ENCODE measurements at regions not wholly inside any gene's neighbourhood (a gene's known extent, or its start where the extent isn't known, plus 50 kb on each side); places are given as distances from the start of the nearest gene placed in this dataset.

DNA sequence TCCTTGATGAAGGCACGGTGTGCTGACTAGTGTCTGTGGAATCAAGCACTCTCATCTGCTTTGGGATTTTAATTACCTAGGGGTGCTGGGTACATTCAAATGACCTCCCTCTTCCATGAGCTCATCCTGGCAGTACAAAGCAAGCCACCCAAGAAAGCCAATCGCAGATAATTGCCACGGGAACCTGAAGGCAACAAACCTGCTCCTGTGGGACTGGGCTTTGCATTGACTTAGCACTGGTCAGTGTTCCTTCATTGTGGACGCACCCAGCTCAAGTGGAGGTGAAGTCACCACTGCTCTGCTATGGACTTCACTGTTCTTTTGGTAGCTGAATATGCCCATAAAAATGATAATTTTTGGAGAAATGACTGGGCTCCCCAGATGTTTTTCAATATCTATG, 261.6 kb upstream of the FERMT1 start:
- no peaks in the 10 kb centered on the region for H3K4me1 ChIP-seq
- ChIA-PET POLR2A (no interaction called here), CTCF (no interaction called here)
- no peak for ATAC-seq
- H3K9me3 ChIP-seq: no peaks in the 10 kb centered on the region; the same call in 2 of the 3 replicates
- no peak overlapping the region for H3K27ac ChIP-seq
- H3K4me3 ChIP-seq: no peak overlapping the region
- FAIRE-seq: no peak
- 0% methylated on average over 4 of the region's 4 CpGs for WGBS (ENCODE audit: missing lambda C conversion rate)
- no peak for TF ChIP-seq JUN (IDR thresholded peaks at IDR 0.05)
- TF ChIP-seq, protein P1, sequence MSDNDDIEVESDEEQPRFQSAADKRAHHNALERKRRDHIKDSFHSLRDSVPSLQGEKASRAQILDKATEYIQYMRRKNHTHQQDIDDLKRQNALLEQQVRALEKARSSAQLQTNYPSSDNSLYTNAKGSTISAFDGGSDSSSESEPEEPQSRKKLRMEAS (IDR thresholded peaks at IDR 0.05): no peak
- no peak for DNase-seq (ENCODE audit: low read depth in 1 of 2, low spot score in 1 of 2)
- H3K4me2 ChIP-seq: no peak overlapping the region

DNA sequence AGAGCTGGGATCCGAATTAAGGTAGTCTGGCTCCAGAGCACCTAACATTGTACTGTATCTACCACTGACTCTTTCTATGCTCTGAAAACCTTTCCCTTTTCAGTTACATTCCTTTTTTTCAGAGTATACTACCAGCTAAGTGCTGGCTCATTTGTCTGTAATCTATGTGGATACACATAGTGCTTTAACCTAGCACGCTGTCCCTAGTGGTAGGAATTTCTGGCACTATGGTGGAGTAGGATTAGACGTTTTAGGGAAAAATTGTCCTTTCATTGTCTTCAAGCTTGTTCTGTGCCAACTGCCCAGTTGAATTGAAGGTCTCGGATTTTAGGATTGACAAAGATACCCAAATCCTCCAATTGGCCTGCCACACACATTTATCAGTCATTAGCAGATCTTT, 259.1 kb upstream of the FERMT1 start:
- DNase-seq (ENCODE audit: low read depth in 1 of 2, low spot score in 1 of 2) (peak in 1 of 2 experiments; percentile 11), FAIRE-seq (peak; percentile 61), ATAC-seq (peak in 1 of 2 experiments; percentile 78; a peak in 3 of 6 replicates)
- Histone ChIP-seq H3K27ac (no peak overlapping the region), H3K9me3 (no peaks in the 10 kb centered on the region), H3K4me1 (no peaks in the 10 kb centered on the region), H3K4me2 (no peak overlapping the region), H3K4me3 (no peak overlapping the region)
- TF ChIP-seq EP300 (IDR thresholded peaks at IDR 0.05) (no peak), MYC (IDR thresholded peaks at IDR 0.05; ENCODE audit: borderline replicate concordance, low read length) (no peak), ZNF302 (CRISPR knock-in tag; IDR thresholded peaks at IDR 0.05) (no peak), ZC3H11A (IDR thresholded peaks at IDR 0.05) (no peak), CBX2 (IDR thresholded peaks at IDR 0.05; ENCODE audit: borderline replicate concordance, low read depth) (no peak), CEBPB (IDR thresholded peaks at IDR 0.05) (no peak), NPAS2 (CRISPR knock-in tag; IDR thresholded peaks at IDR 0.05; ENCODE audit: borderline replicate concordance) (no peak), POLR2AphosphoS2 (conservative IDR thresholded peaks at IDR 0.05; ENCODE audit: low read length) (no peak), HOXA7 (CRISPR knock-in tag; IDR thresholded peaks at IDR 0.05) (no peak), PHF8 (IDR thresholded peaks at IDR 0.05; ENCODE audit: borderline replicate concordance, low read depth) (no peak), TFCP2L1 (CRISPR knock-in tag; IDR thresholded peaks at IDR 0.05) (no peak), GATA3 (IDR thresholded peaks at IDR 0.05; ENCODE audit: borderline replicate concordance) (no peak), MAZ (IDR thresholded peaks at IDR 0.05; ENCODE audit: borderline replicate concordance, low read depth, low read length) (no peak), FOSL2 (IDR thresholded peaks at IDR 0.05) (no peak), FOSL2 (CRISPR knock-in tag; IDR thresholded peaks at IDR 0.05) (no peak), KDM1A (IDR thresholded peaks at IDR 0.05; ENCODE audit: low read depth) (no peak)
- TF ChIP-seq, protein P2, sequence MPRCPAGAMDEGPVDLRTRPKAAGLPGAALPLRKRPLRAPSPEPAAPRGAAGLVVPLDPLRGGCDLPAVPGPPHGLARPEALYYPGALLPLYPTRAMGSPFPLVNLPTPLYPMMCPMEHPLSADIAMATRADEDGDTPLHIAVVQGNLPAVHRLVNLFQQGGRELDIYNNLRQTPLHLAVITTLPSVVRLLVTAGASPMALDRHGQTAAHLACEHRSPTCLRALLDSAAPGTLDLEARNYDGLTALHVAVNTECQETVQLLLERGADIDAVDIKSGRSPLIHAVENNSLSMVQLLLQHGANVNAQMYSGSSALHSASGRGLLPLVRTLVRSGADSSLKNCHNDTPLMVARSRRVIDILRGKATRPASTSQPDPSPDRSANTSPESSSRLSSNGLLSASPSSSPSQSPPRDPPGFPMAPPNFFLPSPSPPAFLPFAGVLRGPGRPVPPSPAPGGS (IDR thresholded peaks at IDR 0.05): no peak
- TF ChIP-seq, protein P3, sequence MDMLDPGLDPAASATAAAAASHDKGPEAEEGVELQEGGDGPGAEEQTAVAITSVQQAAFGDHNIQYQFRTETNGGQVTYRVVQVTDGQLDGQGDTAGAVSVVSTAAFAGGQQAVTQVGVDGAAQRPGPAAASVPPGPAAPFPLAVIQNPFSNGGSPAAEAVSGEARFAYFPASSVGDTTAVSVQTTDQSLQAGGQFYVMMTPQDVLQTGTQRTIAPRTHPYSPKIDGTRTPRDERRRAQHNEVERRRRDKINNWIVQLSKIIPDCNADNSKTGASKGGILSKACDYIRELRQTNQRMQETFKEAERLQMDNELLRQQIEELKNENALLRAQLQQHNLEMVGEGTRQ (IDR thresholded peaks at IDR 0.05): no peak
- POLR2A ChIA-PET: no interaction called here
- CTCF ChIA-PET: interaction anchor here (1.2 to 1.7 kb wide), 4 partner anchors 10 to 20 kb away, joined by 3 to 5 read pairs (median 4); no protein-coding TSS in a partner anchor
- WGBS (ENCODE audit: missing lambda C conversion rate): 2% methylated on average over 4 of the region's 4 CpGs

DNA sequence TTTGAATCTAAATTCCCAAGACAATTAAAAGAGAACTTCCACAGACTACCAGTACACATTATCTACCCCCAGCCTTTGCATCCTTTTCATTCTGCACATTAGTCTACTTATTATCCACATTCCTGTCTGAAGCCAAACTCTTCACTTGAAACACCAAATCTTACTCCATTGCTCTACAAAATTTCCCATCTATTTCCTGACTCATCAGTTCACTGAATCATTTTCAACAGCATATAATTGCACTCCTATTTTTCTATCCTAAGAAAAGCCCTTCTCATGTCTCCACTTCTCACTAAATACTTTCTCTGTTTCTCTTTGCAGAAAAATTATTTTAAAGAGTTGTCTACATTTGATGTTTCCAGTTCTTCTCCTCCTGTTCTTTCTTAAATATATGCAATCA, 239.4 kb upstream of the FERMT1 start:
- no peaks in the 10 kb centered on the region for H3K4me1 ChIP-seq
- no peak overlapping the region for H3K4me2 ChIP-seq
- POLR2A ChIA-PET: no interaction called here
- CTCF ChIA-PET: no interaction called here
- ATAC-seq (no peak), DNase-seq (ENCODE audit: low read depth in 1 of 2, low spot score in 1 of 2) (no peak), FAIRE-seq (no peak)
- no peaks in the 10 kb centered on the region for H3K9me3 ChIP-seq
- no peak overlapping the region for H3K4me3 ChIP-seq
- no peak overlapping the region for H3K27ac ChIP-seq
- TF ChIP-seq MYC (IDR thresholded peaks at IDR 0.05; ENCODE audit: borderline replicate concordance, low read length) (no peak), SMC3 (IDR thresholded peaks at IDR 0.05) (no peak), CBX2 (IDR thresholded peaks at IDR 0.05; ENCODE audit: borderline replicate concordance, low read depth) (no peak), MAFK (IDR thresholded peaks at IDR 0.05; ENCODE audit: partially characterized antibody) (no peak), ZSCAN20 (CRISPR knock-in tag; IDR thresholded peaks at IDR 0.05) (no peak), JUNB (IDR thresholded peaks at IDR 0.05) (no peak)
- TF ChIP-seq, protein P1 (IDR thresholded peaks at IDR 0.05): no peak
- TF ChIP-seq, protein P4, sequence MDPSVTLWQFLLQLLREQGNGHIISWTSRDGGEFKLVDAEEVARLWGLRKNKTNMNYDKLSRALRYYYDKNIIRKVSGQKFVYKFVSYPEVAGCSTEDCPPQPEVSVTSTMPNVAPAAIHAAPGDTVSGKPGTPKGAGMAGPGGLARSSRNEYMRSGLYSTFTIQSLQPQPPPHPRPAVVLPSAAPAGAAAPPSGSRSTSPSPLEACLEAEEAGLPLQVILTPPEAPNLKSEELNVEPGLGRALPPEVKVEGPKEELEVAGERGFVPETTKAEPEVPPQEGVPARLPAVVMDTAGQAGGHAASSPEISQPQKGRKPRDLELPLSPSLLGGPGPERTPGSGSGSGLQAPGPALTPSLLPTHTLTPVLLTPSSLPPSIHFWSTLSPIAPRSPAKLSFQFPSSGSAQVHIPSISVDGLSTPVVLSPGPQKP (IDR thresholded peaks at IDR 0.05; ENCODE audit: low read depth, low read length): no peak
- TF ChIP-seq, protein P5, sequence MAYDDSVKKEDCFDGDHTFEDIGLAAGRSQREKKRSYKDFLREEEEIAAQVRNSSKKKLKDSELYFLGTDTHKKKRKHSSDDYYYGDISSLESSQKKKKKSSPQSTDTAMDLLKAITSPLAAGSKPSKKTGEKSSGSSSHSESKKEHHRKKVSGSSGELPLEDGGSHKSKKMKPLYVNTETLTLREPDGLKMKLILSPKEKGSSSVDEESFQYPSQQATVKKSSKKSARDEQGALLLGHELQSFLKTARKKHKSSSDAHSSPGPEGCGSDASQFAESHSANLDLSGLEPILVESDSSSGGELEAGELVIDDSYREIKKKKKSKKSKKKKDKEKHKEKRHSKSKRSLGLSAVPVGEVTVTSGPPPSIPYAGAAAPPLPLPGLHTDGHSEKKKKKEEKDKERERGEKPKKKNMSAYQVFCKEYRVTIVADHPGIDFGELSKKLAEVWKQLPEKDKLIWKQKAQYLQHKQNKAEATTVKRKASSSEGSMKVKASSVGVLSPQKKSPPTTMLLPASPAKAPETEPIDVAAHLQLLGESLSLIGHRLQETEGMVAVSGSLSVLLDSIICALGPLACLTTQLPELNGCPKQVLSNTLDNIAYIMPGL (CRISPR knock-in tag; IDR thresholded peaks at IDR 0.05; ENCODE audit: borderline replicate concordance): no peak
- TF ChIP-seq, protein P2 (IDR thresholded peaks at IDR 0.05): no peak
- TF ChIP-seq, protein P6, sequence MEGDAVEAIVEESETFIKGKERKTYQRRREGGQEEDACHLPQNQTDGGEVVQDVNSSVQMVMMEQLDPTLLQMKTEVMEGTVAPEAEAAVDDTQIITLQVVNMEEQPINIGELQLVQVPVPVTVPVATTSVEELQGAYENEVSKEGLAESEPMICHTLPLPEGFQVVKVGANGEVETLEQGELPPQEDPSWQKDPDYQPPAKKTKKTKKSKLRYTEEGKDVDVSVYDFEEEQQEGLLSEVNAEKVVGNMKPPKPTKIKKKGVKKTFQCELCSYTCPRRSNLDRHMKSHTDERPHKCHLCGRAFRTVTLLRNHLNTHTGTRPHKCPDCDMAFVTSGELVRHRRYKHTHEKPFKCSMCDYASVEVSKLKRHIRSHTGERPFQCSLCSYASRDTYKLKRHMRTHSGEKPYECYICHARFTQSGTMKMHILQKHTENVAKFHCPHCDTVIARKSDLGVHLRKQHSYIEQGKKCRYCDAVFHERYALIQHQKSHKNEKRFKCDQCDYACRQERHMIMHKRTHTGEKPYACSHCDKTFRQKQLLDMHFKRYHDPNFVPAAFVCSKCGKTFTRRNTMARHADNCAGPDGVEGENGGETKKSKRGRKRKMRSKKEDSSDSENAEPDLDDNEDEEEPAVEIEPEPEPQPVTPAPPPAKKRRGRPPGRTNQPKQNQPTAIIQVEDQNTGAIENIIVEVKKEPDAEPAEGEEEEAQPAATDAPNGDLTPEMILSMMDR (IDR thresholded peaks at IDR 0.05): no peak

All from A549 (cell line).